Activated B cell treated with CpG ODN at 0.5 μM for 24 hours (primary cell): ENCODE measurements at regions not wholly inside any gene's neighbourhood (a gene's known extent, or its start where the extent isn't known, plus 50 kb on each side); places are given as distances from the start of the nearest gene placed in this dataset.

ENCODE experiments used
- ATAC-seq: fragments of 200-7000 bp; cut with Tn5 transposase; one replicate; pipeline ENCODE4 v1.10.0; 2021; ENCODE audit warnings: low read depth, mild to moderate bottlenecking, moderate library complexity
- CTCF ChIA-PET: fragments of 350-600 bp; sonication (Branson Sonifier 250); formaldehyde crosslinking; loops from one replicate; lab custom pipeline; 2021; ENCODE audit warnings: antibody characterized with exemption; lab: Charles Lee
- POLR2A ChIA-PET: fragments of 350-600 bp; sonication (Branson Sonifier 250); formaldehyde crosslinking; loops from one replicate; lab custom pipeline; 2021; ENCODE audit warnings: antibody characterized with exemption; lab: Charles Lee
- DNase-seq: peaks from one replicate; pipeline ENCODE4 v3.0.0; 2022
- H3K27ac Mint-ChIP-seq: one replicate; pipeline ENCODE4 v1.8.0; 2020; ENCODE audit warnings: mixed read lengths
- H3K27me3 Mint-ChIP-seq: one replicate; pipeline ENCODE4 v1.8.0; 2021; ENCODE audit warnings: mixed read lengths
- H3K36me3 Mint-ChIP-seq: one replicate; pipeline ENCODE4 v1.8.0; 2021; ENCODE audit warnings: low read depth, mixed read lengths
- H3K4me1 Mint-ChIP-seq: one replicate; pipeline ENCODE4 v1.8.0; 2021; ENCODE audit warnings: mixed read lengths
- H3K4me3 Mint-ChIP-seq: one replicate; pipeline ENCODE4 v1.8.0; 2020; ENCODE audit warnings: mild to moderate bottlenecking, mixed read lengths
- H3K9me3 Mint-ChIP-seq: one replicate; pipeline ENCODE4 v1.8.0; 2020; ENCODE audit warnings: mixed read lengths
- intact Hi-C: fragments of 100-400 bp; cut with micrococcal nuclease; formaldehyde crosslinking; loops from one replicate; pipeline ENCODE4 v1.15.1; 2024
- TF ChIP-seq, protein P1 (sequence below): fragments of 200-600 bp; IDR thresholded peaks from one replicate; pipeline ENCODE4 v1.8.0; 2022; ENCODE audit warnings: antibody characterized with exemption, mild to moderate bottlenecking

DNA sequence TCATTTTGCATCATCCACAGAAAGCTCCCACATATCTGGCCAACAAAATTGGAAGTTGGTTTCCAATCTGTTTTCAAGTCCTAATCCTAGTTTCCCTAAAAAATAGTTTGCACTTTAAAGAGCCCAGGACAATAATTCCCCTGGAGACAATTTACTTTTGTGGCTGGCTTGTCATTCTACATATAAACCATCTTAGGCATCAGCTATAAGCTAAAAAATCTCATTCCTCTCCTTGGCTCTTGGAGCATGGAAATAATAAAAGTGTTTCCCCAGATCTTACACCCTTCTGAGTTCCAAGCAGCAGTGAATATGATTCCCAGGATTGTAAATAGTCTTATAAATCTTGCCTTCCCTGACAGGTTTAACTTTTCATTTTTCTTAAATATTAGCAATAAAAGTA, 89.1 kb upstream of the NUDT4 start:
- Mint-ChIP-seq H3K27me3 (no peaks in the 10 kb centered on the region), H3K27ac (no peak overlapping the region), H3K4me3 (no peak overlapping the region), H3K9me3 (no peaks in the 10 kb centered on the region), H3K4me1 (no peaks in the 10 kb centered on the region), H3K36me3 (no peaks in the 10 kb centered on the region)
- ChIA-PET POLR2A (no interaction called here), CTCF (no interaction called here)
- intact Hi-C loops, result no loop called here
- DNase-seq, result no peak
- no peak for ATAC-seq
- TF ChIP-seq, protein P1, sequence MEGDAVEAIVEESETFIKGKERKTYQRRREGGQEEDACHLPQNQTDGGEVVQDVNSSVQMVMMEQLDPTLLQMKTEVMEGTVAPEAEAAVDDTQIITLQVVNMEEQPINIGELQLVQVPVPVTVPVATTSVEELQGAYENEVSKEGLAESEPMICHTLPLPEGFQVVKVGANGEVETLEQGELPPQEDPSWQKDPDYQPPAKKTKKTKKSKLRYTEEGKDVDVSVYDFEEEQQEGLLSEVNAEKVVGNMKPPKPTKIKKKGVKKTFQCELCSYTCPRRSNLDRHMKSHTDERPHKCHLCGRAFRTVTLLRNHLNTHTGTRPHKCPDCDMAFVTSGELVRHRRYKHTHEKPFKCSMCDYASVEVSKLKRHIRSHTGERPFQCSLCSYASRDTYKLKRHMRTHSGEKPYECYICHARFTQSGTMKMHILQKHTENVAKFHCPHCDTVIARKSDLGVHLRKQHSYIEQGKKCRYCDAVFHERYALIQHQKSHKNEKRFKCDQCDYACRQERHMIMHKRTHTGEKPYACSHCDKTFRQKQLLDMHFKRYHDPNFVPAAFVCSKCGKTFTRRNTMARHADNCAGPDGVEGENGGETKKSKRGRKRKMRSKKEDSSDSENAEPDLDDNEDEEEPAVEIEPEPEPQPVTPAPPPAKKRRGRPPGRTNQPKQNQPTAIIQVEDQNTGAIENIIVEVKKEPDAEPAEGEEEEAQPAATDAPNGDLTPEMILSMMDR, result no peak

DNA sequence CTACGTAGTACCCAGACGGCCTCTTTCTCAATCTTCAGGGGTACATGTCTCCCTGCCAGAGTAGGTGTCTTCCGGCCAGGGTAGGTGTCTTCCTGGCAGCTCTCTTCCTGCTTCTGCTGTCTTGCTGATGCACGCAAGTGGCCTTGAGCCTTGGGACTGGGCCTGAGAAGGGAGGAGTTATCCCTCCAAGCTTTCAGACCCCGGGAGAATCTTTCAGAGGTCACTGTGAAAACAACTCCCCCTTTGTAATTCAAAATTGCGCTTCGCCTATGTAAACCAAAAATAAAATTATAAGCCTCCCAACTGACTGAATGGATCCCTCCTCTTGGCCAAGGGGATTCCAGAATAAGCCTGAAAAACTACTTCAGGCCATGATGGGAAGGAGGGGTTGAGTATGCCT, 87.3 kb upstream of the NUDT4 start:
- Mint-ChIP-seq H3K9me3 (no peaks in the 10 kb centered on the region), H3K27ac (no peak overlapping the region), H3K36me3 (no peaks in the 10 kb centered on the region), H3K4me3 (no peak overlapping the region), H3K27me3 (peaks cover 2% of the 10 kb centered on the region), H3K4me1 (no peaks in the 10 kb centered on the region)
- intact Hi-C loops, result no loop called here
- ATAC-seq, result no peak
- TF ChIP-seq, protein P1, result no peak
- no peak for DNase-seq
- ChIA-PET CTCF (no interaction called here), POLR2A (no interaction called here)

DNA sequence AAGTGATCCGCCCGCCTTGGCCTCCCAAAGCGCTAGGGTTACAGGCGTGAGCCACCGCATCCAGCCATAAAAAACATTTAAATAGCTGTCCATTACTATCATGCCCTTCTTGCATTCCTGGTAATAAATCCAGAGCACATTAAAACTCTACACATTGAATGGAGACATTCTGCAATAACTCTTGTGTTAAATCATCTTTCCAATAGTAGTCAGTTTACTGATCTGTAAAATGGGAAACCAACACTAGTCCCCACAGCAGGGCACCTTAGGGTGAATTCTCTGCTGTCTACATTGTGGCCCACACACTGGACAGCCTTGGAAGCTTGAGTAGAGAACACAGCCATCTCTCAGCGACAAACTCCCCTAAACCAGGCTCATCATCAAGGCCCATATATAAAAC, 85.5 kb upstream of the NUDT4 start:
- ChIA-PET POLR2A (no interaction called here), CTCF (no interaction called here)
- H3K36me3 Mint-ChIP-seq, result no peaks in the 10 kb centered on the region
- TF ChIP-seq, protein P1, result no peak
- H3K27ac Mint-ChIP-seq, result no peak overlapping the region
- peaks cover 4% of the 10 kb centered on the region for H3K27me3 Mint-ChIP-seq
- intact Hi-C loops, result no loop called here
- H3K9me3 Mint-ChIP-seq, result no peaks in the 10 kb centered on the region
- no peak overlapping the region for H3K4me3 Mint-ChIP-seq
- DNase-seq, result no peak
- ATAC-seq, result no peak
- H3K4me1 Mint-ChIP-seq, result peaks cover 9% of the 10 kb centered on the region

DNA sequence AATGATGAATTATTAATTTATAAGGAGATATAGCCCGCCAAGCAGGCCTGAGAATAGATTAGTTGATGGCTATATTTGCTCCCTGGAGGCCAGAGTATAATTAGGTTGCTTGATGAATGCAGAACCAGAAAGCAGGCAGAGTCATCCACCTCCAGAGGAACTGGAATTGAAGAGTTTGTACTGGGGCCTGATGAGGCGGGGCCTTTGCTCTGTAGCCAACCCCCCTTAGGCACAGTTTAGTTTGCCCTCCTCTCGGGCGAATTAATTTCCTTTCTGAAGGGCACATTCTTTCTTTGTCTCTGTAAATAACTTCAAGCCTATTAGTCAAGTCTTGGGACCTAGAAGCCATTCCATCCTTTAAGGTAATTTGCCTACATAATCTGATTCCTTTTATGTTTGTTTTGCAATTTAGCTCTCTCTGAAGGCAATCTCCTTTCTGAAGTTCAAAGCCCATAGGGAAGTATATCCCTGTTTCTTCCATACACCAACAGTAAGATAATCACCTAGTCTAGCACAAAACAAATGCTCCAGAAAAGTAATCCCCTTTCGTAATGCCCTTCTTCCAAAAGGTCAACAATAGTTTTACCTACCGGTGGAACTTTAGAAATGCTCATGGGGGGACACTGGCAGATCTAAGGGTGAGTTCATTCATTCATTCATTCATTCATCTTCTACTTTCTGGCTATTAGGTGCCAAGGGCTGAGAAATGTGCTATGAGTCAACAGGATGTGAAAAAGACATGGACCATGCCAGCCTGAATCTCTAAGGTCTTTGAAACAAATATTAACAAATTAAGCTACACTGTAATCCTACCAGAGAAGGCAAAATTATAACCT, 84.8 kb upstream of the NUDT4 start:
- TF ChIP-seq, protein P1, result no peak
- peaks cover 12% of the 10 kb centered on the region for H3K4me1 Mint-ChIP-seq
- peaks cover 4% of the 10 kb centered on the region for H3K27me3 Mint-ChIP-seq
- ChIA-PET CTCF (no interaction called here), POLR2A (no interaction called here)
- no peaks in the 10 kb centered on the region for H3K36me3 Mint-ChIP-seq
- intact Hi-C loops, result no loop called here
- no peaks in the 10 kb centered on the region for H3K9me3 Mint-ChIP-seq
- DNase-seq (no peak), ATAC-seq (no peak)
- H3K27ac Mint-ChIP-seq, result no peak overlapping the region
- H3K4me3 Mint-ChIP-seq, result no peak overlapping the region

DNA sequence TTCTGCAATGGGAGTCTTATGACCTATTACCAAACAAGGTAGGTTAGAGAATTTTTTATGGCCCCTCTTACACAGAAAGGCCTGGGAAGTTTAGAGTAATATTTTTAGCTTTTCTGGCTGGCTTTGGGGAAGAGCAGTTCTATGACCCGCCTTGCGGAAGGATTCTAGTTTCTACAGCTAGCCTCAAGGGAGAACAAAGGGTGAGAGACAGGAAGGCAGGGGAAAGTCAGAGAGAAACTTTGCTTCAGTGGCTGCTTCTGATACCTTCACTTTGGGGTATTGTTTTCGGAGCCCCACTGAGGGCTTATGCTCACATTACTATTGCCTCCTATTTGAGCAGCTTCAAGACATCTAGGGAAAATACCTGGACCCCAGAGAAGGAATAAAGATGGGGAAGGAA, 80.7 kb upstream of the NUDT4 start:
- Mint-ChIP-seq H3K4me1 (peaks cover 13% of the 10 kb centered on the region), H3K4me3 (peak overlapping the region; percentile 68), H3K36me3 (no peaks in the 10 kb centered on the region), H3K9me3 (no peaks in the 10 kb centered on the region), H3K27ac (no peak overlapping the region), H3K27me3 (peaks cover 4% of the 10 kb centered on the region)
- CTCF ChIA-PET, result interaction anchor here (1.1 to 1.9 kb wide), 3 partner anchors 84 to 200 kb away, joined by 3 to 5 read pairs (median 3); no protein-coding TSS in a partner anchor
- POLR2A ChIA-PET, result interaction anchor here (0.6 to 1.1 kb wide), 2 partner anchors 44 to 309 kb away, joined by 3 to 4 read pairs; no protein-coding TSS in a partner anchor
- TF ChIP-seq, protein P1, result no peak
- DNase-seq (no peak), ATAC-seq (peak; percentile 77)
- intact Hi-C loops, result loop anchor here (2.0 kb wide), 1 partner anchor 16 kb away; no protein-coding TSS in a partner anchor
